Liver (tissue), 8 donors: ENCODE measurements at regions not wholly inside any gene's neighbourhood (a gene's known extent, or its start where the extent isn't known, plus 50 kb on each side); places are given as distances from the start of the nearest gene placed in this dataset.

Experiments used
- DNase-seq: peaks from one replicate; pipeline ENCODE4 v3.0.0-alpha.2; 2017; ENCODE audit warnings: low spot score
- H3K27ac ChIP-seq, 2 donors: one replicate each; pipeline ENCODE4 v1.7.0; 2013; ENCODE audit warnings: inconsistent platforms in 2 of 2, low read length in 2 of 2, control low read depth in 1 of 2, low read depth in 1 of 2, mild to moderate bottlenecking in 1 of 2
- H3K27me3 ChIP-seq, 4 donors: one replicate each; pipeline versions ENCODE4 v1.6.1 to v1.7.0; 2013; ENCODE audit warnings: low read length in 3 of 4, inconsistent platforms in 1 of 4, mild to moderate bottlenecking in 1 of 4, moderate library complexity in 1 of 4; ENCODE audit not compliant: control insufficient read depth in 4 of 4, insufficient read depth in 4 of 4
- H3K36me3 ChIP-seq, 4 donors: one replicate each; pipeline versions ENCODE4 v1.6.1 to v1.7.0; 2013; ENCODE audit warnings: low read length in 3 of 4, mild to moderate bottlenecking in 3 of 4, low read depth in 1 of 4, moderate library complexity in 1 of 4; ENCODE audit not compliant: control insufficient read depth in 4 of 4, insufficient read depth in 3 of 4
- H3K4me1 ChIP-seq, 4 donors: one replicate each; pipeline versions ENCODE4 v1.6.1 to v1.7.0; 2013; ENCODE audit warnings: low read length in 3 of 4, mild to moderate bottlenecking in 3 of 4, moderate library complexity in 1 of 4; ENCODE audit not compliant: control insufficient read depth in 4 of 4, insufficient read depth in 4 of 4
- H3K4me3 ChIP-seq, 3 donors: one replicate each; pipeline versions ENCODE4 v1.6.1 to v1.7.0; 2013; ENCODE audit warnings: low read length in 3 of 3, control low read depth in 1 of 3, low read depth in 1 of 3, mild to moderate bottlenecking in 1 of 3
- H3K9ac ChIP-seq, 2 donors: one replicate each; pipeline ENCODE4 v1.7.0; 2013; ENCODE audit warnings: low read length in 2 of 2, mild to moderate bottlenecking in 2 of 2, moderate library complexity in 2 of 2, control low read depth in 1 of 2, low read depth in 1 of 2
- H3K9me3 ChIP-seq, 4 donors: one replicate each; pipeline versions ENCODE4 v1.6.1 to v1.7.0; 2013; ENCODE audit warnings: low read length in 3 of 4; ENCODE audit not compliant: control insufficient read depth in 4 of 4
- FOXA2 ChIP-seq: IDR thresholded peaks from 2 replicates; pipeline ENCODE4 v1.6.1; 2016; ENCODE audit warnings: antibody characterized with exemption
- GABPA ChIP-seq, 2 donors: IDR thresholded peaks in 1 of 2; conservative IDR thresholded peaks in 1 of 2; 2 replicates each; pipeline ENCODE4 v1.6.1; 2016; ENCODE audit warnings: antibody characterized with exemption in 2 of 2, mild to moderate bottlenecking in 1 of 2, moderate library complexity in 1 of 2
- HNF4A ChIP-seq, 2 donors: conservative IDR thresholded peaks; 2 replicates each; pipeline ENCODE4 v1.6.1; 2016; ENCODE audit warnings: antibody characterized with exemption in 2 of 2, mild to moderate bottlenecking in 2 of 2
- HNF4G ChIP-seq: IDR thresholded peaks from 2 replicates; pipeline ENCODE4 v1.6.1; 2016; ENCODE audit warnings: antibody characterized with exemption
- JUND ChIP-seq, 2 donors: IDR thresholded peaks; 2 replicates each; pipeline ENCODE4 v1.6.1; 2016; ENCODE audit warnings: antibody characterized with exemption in 2 of 2
- NR2F2 ChIP-seq: IDR thresholded peaks from 2 replicates; pipeline ENCODE4 v1.6.1; 2016; ENCODE audit warnings: antibody characterized with exemption
- RAD21 ChIP-seq, 2 donors: IDR thresholded peaks; 2 replicates each; pipeline ENCODE4 v1.6.1; 2016; ENCODE audit warnings: antibody characterized with exemption in 2 of 2, mild to moderate bottlenecking in 2 of 2
- RXRA ChIP-seq, 2 donors: IDR thresholded peaks; 2 replicates each; pipeline ENCODE4 v1.6.1; 2017 to 2018; ENCODE audit warnings: antibody characterized with exemption in 2 of 2, mild to moderate bottlenecking in 1 of 2
- SP1 ChIP-seq: IDR thresholded peaks from 2 replicates; pipeline ENCODE4 v1.6.1; 2018; ENCODE audit warnings: antibody characterized with exemption, mild to moderate bottlenecking
- TAF1 ChIP-seq: conservative IDR thresholded peaks from 2 replicates; pipeline ENCODE4 v1.6.1; 2016; ENCODE audit warnings: antibody characterized with exemption, mild to moderate bottlenecking
- WGBS: extraction: QIAGEN DNeasy Blood & Tissue Kit; methylation state at CpG from one replicate; pipeline ENCODE4 v1.1.7; 2013; 5-methylcytosine and 5-hydroxymethylcytosine counted together
- TF ChIP-seq, protein P1 (sequence below): IDR thresholded peaks from 2 replicates; pipeline ENCODE4 v1.6.1; 2016; ENCODE audit warnings: antibody characterized with exemption
- TF ChIP-seq, protein P2 (sequence below): IDR thresholded peaks from 2 replicates; pipeline ENCODE4 v1.6.1; 2016; ENCODE audit warnings: antibody characterized with exemption
- TF ChIP-seq, protein P3 (sequence below): IDR thresholded peaks from 2 replicates; pipeline ENCODE4 v1.6.1; 2016; ENCODE audit warnings: antibody characterized with exemption, mild to moderate bottlenecking
- TF ChIP-seq, protein P4 (sequence below): fragments of 150-350 bp; IDR thresholded peaks from 2 replicates; pipeline ENCODE4 v1.5.1; 2017; ENCODE audit warnings: improper control_type of control experiment, low read depth, low read length; ENCODE audit not compliant: missing input control
- donor health status: healthy.
- donor health status: healthy.
- donor health status: healthy.
- donor health status: healthy.
- donor health status: healthy.

DNA sequence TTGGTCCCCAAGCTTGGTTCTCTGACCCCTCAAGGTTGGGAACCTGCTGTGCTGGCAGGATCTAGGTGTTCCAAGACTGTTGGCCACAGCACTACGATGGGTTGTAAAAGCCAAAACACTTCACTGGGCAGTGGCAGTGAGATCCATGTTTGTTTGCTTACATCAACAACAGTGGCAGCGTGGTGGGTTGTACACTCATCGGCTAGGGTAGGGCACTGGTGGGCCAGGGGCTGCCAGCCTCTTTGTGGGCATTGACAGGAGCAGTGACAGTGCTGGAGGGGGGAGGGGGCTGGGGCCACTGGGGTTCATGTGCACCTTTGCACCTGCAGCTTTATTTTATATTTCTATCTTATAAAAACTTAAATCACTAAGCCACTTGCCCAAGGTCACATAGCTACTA is 126.7 kb upstream of the ZWINT start:
- Histone ChIP-seq H3K4me1 (no peaks in the 10 kb centered on the region), H3K4me3 (no peak overlapping the region), H3K27ac (no peak overlapping the region), H3K9me3 (peaks cover 0 to 5% (median 1%) of the 10 kb centered on the region in 4 donors), H3K9ac (no peak overlapping the region), H3K27me3 (no peaks in the 10 kb centered on the region), H3K36me3 (no peaks in the 10 kb centered on the region)
- DNase-seq = no peak
- TF ChIP-seq, protein P1, sequence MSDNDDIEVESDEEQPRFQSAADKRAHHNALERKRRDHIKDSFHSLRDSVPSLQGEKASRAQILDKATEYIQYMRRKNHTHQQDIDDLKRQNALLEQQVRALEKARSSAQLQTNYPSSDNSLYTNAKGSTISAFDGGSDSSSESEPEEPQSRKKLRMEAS = no peak
- TF ChIP-seq TAF1 = no peak
- TF ChIP-seq NR2F2 = no peak
- no peak for TF ChIP-seq GABPA (IDR thresholded peaks at IDR 0.05 in 1 of 2, conservative IDR thresholded peaks at IDR 0.05 in 1 of 2)
- 80% methylated on average over 3 of the region's 3 CpGs for WGBS

DNA sequence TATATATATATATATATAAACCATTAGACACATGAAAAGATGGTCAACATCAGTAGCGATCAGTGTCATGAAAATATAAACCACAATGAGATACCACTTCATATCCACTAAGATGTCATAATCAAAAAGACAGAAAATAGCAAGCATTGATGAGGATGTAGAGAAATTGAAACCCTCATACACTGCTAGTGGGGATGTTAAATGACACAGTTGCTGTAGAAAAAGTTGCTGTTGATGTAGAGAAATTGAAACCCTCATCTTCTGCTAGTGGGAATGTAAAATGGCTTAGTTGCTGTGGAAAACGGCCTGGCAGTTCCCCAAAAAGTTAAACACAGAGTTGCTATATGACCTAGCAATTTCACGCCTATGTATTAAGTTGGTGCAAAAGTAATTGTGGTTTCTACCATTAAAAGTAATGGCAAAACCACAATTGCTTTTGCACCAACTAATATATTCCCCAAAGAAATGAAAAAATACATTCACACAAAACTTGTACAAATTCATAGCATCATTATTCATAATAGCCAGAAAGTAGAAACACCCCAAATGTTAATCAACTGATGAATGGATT is 120.5 kb upstream of the ZWINT start:
- DNase-seq = no peak
- Histone ChIP-seq H3K4me1 (no peaks in the 10 kb centered on the region), H3K9me3 (peaks cover 0 to under 1% (median 0%) of the 10 kb centered on the region in 4 donors), H3K4me3 (no peak overlapping the region), H3K27me3 (no peaks in the 10 kb centered on the region), H3K36me3 (no peaks in the 10 kb centered on the region), H3K27ac (no peak overlapping the region), H3K9ac (no peak overlapping the region)
- TF ChIP-seq, protein P1 = no peak
- TF ChIP-seq, protein P2, sequence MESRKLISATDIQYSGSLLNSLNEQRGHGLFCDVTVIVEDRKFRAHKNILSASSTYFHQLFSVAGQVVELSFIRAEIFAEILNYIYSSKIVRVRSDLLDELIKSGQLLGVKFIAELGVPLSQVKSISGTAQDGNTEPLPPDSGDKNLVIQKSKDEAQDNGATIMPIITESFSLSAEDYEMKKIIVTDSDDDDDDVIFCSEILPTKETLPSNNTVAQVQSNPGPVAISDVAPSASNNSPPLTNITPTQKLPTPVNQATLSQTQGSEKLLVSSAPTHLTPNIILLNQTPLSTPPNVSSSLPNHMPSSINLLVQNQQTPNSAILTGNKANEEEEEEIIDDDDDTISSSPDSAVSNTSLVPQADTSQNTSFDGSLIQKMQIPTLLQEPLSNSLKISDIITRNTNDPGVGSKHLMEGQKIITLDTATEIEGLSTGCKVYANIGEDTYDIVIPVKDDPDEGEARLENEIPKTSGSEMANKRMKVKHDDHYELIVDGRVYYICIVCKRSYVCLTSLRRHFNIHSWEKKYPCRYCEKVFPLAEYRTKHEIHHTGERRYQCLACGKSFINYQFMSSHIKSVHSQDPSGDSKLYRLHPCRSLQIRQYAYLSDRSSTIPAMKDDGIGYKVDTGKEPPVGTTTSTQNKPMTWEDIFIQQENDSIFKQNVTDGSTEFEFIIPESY = no peak
- TF ChIP-seq GABPA (IDR thresholded peaks at IDR 0.05 in 1 of 2, conservative IDR thresholded peaks at IDR 0.05 in 1 of 2) (no peak), FOXA2 (no peak), HNF4A (conservative IDR thresholded peaks at IDR 0.05) (no peak), TAF1 (no peak)
- TF ChIP-seq, protein P3, sequence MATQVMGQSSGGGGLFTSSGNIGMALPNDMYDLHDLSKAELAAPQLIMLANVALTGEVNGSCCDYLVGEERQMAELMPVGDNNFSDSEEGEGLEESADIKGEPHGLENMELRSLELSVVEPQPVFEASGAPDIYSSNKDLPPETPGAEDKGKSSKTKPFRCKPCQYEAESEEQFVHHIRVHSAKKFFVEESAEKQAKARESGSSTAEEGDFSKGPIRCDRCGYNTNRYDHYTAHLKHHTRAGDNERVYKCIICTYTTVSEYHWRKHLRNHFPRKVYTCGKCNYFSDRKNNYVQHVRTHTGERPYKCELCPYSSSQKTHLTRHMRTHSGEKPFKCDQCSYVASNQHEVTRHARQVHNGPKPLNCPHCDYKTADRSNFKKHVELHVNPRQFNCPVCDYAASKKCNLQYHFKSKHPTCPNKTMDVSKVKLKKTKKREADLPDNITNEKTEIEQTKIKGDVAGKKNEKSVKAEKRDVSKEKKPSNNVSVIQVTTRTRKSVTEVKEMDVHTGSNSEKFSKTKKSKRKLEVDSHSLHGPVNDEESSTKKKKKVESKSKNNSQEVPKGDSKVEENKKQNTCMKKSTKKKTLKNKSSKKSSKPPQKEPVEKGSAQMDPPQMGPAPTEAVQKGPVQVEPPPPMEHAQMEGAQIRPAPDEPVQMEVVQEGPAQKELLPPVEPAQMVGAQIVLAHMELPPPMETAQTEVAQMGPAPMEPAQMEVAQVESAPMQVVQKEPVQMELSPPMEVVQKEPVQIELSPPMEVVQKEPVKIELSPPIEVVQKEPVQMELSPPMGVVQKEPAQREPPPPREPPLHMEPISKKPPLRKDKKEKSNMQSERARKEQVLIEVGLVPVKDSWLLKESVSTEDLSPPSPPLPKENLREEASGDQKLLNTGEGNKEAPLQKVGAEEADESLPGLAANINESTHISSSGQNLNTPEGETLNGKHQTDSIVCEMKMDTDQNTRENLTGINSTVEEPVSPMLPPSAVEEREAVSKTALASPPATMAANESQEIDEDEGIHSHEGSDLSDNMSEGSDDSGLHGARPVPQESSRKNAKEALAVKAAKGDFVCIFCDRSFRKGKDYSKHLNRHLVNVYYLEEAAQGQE = no peak
- WGBS = 52% methylated on average over 3 of the region's 3 CpGs

DNA sequence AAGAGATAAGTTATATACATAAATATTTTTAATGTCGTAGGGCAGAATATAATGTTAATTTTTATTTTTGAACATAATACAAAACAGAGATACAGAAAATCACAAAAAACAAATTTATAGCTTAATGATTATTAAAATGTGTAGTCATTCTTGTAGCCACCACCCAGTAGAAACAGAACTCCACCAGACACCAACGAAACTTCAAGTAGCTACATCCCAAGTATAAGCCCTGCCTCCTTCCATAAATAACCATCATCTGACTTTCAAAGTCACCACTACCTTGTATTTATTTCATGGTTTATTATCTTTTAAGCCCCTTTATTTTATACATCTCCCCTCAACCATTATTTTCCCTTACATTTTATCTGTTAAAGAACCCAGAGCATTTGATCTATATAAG is 111.9 kb upstream of the ZWINT start:
- no peaks in the 10 kb centered on the region for H3K36me3 ChIP-seq
- TF ChIP-seq TAF1 (no peak), GABPA (IDR thresholded peaks at IDR 0.05 in 1 of 2, conservative IDR thresholded peaks at IDR 0.05 in 1 of 2) (no peak), JUND (IDR thresholded peaks at IDR 0.05) (no peak), RAD21 (IDR thresholded peaks at IDR 0.05) (no peak), HNF4G (no peak), RXRA (IDR thresholded peaks at IDR 0.05) (no peak), SP1 (no peak), NR2F2 (no peak)
- TF ChIP-seq, protein P4, sequence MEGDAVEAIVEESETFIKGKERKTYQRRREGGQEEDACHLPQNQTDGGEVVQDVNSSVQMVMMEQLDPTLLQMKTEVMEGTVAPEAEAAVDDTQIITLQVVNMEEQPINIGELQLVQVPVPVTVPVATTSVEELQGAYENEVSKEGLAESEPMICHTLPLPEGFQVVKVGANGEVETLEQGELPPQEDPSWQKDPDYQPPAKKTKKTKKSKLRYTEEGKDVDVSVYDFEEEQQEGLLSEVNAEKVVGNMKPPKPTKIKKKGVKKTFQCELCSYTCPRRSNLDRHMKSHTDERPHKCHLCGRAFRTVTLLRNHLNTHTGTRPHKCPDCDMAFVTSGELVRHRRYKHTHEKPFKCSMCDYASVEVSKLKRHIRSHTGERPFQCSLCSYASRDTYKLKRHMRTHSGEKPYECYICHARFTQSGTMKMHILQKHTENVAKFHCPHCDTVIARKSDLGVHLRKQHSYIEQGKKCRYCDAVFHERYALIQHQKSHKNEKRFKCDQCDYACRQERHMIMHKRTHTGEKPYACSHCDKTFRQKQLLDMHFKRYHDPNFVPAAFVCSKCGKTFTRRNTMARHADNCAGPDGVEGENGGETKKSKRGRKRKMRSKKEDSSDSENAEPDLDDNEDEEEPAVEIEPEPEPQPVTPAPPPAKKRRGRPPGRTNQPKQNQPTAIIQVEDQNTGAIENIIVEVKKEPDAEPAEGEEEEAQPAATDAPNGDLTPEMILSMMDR = no peak
- TF ChIP-seq, protein P2 = no peak
- peaks cover 0 to 5% (median 0%) of the 10 kb centered on the region in 4 donors for H3K9me3 ChIP-seq
- no peaks in the 10 kb centered on the region for H3K27me3 ChIP-seq
- no peak overlapping the region for H3K4me3 ChIP-seq
- no peak overlapping the region for H3K27ac ChIP-seq
- H3K9ac ChIP-seq = no peak overlapping the region
- WGBS = 80% methylated on average over 2 of the region's 2 CpGs
- DNase-seq = no peak
- no peaks in the 10 kb centered on the region for H3K4me1 ChIP-seq
